ENCODE measurements at regions not wholly inside any gene's neighbourhood (a gene's known extent, or its start where the extent isn't known, plus 50 kb on each side); places are given as distances from the start of the nearest gene placed in this dataset.

- no peak for TF ChIP-seq CTCF (IDR thresholded peaks at IDR 0.05; ENCODE audit: low read depth, low read length)
- no peak for TF ChIP-seq POLR2A (IDR thresholded peaks at IDR 0.05; ENCODE audit: extremely low read depth, insufficient read length)
- TF ChIP-seq MAX (IDR thresholded peaks at IDR 0.05; ENCODE audit: low read depth, low read length), result no peak
Observed at GRCh38 chr10:89119651-89120050, 87.5 kb downstream of the CH25H start.

All from NB4 (cell line).